ENCODE measurements at regions not wholly inside any gene's neighbourhood (a gene's known extent, or its start where the extent isn't known, plus 50 kb on each side); places are given as distances from the start of the nearest gene placed in this dataset.
"Not testable (repeated sequence)": the region's sequence is repeated elsewhere in the genome, so short reads cannot be mapped to it uniquely, and the experiment has no call there.

DNA sequence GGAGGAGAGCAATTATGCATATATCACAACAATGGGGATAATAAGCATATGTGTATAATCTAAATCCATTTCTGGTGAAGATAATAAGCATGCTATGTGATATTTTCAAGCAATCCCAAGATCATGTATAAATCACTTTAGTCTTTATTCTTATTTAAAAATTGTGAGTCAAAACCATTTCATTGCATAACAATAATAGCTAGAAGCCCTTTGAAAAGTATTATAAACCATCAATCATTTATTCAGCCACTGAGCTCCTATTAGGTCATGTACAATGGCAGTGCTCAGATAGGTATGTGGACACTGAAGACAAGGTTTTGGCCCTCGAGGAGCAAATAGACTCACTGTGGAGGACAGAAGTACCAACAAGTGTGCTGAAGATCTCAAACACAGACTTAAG is 113.1 kb downstream of the CDCA7 start:
- no peak for DNase-seq

GRCh38 chr2:173468266-173468793 is 113.7 kb downstream of the CDCA7 start:
- DNase-seq, result no peak

GRCh38 chr2:173472112-173472511 is 117.4 kb downstream of the CDCA7 start:
- no peak for DNase-seq

DNA sequence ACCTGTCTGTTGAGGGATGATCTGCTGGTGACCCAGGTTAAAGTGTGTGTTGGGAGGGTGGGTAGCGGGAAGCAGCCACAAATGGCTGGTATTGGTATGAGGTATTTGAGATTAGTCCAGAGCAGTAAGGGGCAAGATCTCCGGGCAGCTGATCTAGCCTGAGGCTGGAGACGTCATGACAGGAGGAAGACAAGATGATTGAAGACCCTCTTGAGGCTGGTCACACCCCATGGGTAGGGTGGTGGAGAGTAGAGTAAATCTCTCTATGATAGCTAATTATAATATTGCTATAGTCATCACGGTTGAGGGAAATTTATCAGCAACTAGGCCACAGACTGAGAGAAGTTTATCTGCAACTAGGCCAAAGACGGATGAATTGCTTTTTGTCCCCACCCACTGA is 128.5 kb downstream of the CDCA7 start:
- DNase-seq, result no peak

DNA sequence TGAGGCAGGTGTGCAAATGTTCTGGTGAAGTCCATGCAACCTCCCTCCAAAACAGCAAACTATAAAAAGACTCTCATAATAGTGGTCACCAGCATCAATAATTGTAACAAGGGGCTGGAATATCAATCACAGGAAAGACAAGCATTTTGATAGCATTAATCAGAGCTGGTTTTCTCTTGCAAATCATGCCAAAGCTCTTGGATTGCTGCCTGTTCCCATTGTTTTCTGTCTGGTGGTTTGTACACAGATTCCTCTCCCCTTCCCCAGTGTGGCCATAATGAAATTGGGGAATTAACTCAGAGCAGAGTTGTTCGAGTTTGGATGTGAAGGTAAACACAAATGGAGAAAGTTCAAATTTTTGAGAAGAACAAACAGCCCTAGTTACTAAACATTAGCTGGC is 134.2 kb downstream of the CDCA7 start:
- DNase-seq, result no peak

- DNase-seq, result no peak
These were observed 136.7 kb downstream of the CDCA7 start for GRCh38 chr2:173491418-173491817.

DNA sequence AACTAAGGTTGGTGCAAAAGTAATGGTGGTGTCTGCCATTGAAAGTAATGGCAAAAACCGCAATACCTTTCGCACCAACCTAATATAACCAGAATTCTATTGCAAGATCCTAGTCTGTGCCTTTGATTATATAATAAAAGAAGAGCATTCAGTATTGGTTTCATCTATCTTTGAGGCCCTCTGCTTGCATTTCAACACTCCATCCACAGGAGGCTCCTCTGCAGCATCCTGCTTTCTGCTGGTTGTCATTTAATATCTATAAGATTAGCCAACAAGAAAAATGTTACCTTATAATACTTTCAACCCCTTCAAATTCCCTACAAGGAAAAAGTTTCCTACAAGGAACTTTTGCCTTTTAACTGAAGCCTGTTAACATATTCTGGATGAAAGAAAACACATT is 139.2 kb downstream of the CDCA7 start:
- DNase-seq, result no peak

DNA sequence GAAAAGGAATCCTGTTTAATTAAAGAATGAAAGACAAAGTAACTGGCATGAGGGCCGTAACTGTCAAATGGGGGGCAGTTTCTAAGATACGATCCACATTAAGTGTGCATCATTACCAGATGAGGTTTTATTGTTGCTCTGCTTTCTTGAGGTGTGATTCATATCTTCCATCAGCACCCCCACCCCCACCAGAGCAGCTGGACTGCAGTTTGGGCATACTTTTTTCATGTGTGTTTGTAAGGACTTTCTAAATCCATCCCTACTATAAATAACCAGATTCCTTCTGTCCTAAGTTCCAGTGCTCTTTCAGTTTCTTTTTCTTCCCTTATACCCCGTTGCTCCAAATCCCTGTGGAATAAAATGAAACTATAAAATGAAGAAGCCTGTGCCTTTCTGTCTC is 142.1 kb downstream of the CDCA7 start:
- no peak for DNase-seq

GRCh38 chr2:173500953-173501352 is 146.3 kb downstream of the CDCA7 start:
- DNase-seq, result no peak

DNA sequence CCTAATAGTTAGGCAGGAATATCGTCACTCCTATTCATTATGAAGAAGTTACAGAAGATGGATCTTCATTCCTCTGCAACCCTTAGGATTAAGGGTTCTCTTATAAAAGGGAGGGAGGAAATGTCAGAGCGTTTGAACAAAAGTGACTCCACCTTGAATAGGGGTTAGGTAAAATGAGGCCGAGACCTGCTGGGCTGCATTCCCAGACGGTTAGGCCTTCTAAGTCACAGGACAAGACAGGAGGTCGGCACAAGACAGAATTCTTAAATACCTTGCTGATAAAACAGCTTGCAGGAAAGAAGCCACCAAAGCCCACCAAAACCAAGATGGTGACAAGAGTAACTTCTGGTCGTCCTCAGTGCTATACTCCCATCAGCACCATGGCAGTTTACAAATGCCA is 147.6 kb downstream of the CDCA7 start:
- no peak for DNase-seq

GRCh38 chr2:173511357-173511756 is 156.7 kb downstream of the CDCA7 start:
- no peak for DNase-seq

DNA sequence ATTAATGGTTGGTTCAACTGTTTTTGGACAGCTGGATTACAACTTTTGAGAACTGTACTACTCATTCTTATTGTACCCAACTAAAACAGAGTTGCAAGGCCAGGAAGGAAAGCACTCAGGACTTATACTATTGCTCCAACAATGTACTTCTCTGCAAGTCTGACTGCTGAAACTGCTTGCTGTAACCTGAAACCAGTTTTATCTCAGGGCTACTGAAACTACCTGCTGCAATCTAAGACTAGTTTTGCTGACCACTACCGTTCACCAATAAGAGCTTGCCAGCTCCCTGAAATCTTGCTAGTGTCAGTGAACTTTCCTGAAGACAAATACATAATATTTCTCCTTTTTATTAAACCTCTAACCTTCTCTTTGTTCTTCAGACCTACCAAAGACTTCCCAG is 157.3 kb downstream of the CDCA7 start:
- no peak for DNase-seq

DNA sequence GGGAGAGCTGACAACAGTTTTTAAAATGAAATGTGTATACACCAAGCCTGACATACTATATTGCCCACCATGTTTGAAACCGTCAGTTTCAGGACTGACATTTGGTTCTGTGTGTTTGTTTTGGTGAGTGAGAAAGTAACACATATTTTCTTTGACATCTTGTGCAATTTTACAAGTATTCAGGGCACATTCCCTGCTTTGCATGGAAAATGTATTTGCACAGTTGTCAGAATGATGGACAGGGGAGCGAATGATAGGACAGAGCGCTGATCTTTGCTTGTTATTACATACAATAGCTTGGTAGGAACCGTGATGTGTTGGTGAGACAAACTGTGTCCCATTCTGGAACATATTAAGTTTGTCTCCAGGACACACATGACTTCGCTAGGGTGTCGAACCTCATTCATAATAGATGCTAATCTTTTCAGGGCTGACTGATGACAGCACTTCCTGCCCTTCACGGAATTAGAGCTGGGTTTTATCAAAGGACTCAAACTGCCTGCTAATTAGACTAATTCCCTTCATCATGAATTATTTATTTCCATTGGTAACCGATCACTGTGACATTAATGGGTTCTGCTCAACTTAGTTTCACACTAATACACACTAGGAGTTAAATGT is 158.5 kb downstream of the CDCA7 start:
- DNase-seq, result no peak

DNA sequence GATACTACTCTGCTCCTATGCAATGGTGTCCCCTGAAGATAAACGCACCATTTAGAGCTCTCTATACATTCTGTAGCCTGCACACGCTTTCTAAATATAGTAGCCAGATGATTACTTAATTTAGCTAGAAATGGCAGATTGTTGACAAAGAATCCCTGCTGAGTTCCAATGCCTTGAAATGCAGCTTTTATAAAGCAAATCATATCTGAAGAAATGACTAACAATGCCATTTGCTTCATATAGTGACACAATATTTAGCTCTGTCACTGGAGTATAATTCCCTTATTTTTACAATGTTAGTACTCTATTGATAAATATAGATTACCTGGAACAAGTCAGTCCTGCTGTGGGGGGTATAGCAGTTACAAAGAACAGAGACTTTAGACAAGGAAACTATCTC is 166.2 kb downstream of the CDCA7 start:
- DNase-seq, result no peak

DNA sequence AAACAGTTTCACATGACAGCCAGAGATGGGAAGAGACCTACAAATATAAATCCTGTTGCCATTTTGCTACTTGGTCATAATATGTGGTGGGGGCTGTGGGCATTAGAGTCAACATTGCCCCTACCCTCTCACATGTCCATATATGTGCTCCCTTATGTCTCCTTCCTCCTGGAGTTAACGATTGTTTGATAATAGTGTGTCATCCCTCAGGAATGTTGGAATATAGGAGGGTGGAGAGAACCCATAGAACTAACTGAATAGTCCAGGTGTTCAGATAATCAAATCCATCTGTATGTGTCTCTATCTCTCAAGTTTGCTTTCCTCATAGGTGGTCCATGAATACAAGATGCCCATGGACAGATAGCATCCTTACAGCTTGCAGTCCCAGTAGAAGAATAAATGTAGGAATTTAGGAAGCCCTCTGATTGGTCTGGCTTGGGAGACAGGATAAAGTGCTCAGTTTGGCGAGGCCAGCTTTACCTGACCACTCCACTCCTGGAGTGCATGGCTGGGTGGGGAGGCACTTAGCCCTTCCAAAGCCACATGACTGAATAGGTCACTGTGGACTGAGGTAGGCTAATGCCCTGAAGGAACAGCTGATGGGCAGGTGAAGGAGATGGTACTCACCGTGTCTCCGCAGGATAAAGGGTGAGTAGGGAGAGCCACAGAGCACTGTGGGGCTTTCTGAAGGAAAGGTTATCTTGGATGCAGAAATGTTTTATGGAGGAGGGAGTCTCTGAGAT is 166.9 kb downstream of the CDCA7 start:
- no peak for DNase-seq

DNA sequence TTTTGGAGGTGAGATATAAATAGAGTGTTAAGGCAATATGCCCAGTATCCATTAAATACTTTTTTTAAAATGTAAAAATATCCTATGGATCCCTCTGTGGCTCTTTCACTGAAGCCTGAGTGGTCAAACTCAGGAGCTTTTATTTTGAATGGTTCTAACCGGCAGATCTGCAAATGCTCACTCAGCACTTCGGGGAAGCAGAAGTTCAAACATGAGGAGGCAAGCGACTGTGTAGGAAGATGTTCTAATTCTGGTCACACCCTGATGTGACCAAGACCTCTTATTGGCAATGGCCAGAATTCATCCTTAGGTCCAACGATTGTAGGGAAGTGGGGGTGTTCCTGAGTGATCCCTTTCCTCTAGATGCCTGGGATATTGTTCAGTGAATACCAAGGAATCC is 168.8 kb downstream of the CDCA7 start:
- no peak for DNase-seq

DNA sequence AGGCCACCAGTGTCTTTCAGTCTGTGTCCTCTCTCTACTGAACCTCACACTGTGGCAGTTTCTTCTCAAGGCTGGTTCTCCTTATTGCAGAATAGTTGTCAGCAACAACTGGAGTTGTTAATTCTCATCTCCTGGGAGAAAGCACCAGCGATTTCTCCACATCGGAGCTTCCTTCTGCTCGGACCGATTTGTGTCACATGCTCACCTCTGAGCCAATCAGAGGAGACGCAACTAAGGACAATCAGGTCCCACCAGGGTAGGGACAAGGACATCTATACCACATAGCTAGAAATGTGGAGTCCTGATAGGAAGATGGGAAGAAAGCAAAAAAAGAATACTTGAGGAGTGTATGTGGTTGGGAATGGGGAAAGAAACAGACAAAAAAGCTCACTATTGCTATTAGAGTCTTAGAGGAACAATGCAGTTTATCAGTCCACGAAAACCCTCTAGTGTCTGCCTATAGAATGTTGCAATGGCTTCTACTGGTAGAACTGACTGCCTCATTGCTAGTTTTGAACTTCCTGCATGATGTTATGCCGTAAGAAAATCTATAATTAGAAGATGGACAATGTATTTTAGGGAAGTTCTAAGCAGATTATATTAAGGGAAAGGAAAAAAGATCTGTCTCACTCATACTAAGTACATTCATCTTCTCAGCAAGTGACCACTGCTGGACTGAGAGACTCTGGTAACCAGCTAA is 169.7 kb downstream of the CDCA7 start:
- no peak for DNase-seq

DNA sequence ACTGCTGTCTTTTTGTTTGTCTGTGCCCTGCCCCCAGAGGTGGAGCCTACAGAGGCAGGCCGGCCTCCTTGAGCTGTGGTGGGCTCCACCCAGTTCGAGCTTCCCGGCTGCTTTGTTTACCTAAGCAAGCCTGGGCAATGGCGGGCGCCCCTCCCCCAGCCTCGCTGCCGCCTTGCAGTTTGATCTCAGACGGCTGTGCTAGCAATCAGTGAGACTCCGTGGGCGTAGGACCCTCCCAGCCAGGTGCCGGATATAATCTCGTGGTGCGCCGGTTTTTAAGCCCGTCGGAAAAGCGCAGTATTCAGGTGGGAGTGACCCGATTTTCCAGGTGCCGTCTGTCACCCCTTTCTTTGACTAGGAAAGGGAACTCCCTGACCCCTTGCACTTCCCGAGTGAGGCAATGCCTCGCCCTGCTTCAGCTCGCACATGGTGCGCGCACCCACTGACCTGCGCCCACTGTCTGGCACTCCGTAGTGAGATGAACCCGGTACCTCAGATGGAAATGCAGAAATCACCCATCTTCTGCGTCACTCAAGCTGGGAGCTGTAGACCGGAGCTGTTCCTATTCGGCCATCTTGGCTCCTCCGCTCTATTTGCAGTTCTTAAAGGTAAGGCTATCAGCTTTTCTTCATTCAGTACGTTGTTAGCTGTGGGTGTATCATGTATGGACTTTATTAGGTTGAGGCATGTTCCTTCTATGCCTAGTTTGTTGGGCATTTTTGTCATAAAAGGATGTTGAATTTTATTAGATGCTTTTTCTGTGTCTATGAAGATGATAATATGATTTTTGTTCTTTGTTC is 178.3 kb downstream of the CDCA7 start:
- DNase-seq, result not testable (repeated sequence)

DNA sequence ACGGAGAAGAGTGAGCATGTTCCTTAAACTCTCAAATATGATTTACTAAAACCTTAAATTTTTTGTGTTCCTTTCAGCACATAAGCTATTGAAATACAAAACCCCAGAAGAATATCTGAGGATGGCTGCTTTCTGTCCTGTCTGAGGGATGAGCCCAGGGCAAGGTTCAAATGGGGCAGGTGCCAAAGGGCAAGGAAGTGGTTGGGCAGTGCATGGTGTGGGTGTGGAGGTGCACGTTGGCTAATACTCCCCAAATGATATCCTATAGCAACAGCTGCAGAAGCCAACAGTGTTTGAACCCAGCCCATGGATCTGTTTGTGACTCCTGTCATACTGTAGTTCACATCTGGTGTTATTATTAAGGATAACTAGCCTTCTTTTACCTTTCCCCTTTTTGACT is 183.0 kb downstream of the CDCA7 start:
- DNase-seq, result no peak

DNA sequence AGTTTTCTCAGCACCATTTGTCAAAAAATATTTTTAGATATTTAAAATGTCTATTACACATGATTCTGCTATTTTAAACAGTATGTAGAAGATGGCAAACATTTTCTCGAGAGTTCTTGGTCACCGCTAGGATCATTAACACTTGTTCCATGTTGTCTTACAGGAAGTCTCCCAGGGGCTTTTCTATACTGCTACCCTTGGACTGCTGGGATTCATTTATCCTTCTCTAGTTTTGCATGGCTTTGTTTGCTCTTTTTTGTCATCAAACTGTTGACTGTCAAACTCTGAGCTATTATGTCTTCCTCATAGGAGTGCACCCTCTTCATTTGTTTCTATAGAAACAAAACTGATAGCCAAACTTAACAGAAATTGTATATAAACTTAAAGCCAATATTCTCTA is 184.9 kb downstream of the CDCA7 start:
- DNase-seq, result no peak

GRCh38 chr2:173544641-173545363 is 190.1 kb downstream of the CDCA7 start:
- no peak for DNase-seq

Data from anterior cingulate cortex (tissue), 58 donors.